ENCODE measurements at regions not wholly inside any gene's neighbourhood (a gene's known extent, or its start where the extent isn't known, plus 50 kb on each side); places are given as distances from the start of the nearest gene placed in this dataset.
"Not testable (repeated sequence)": the region's sequence is repeated elsewhere in the genome, so short reads cannot be mapped to it uniquely, and the experiment has no call there.

- no peaks in the 10 kb centered on the region for H3K27me3 ChIP-seq
- no peak overlapping the region for H3K4me3 ChIP-seq (ENCODE audit: low read depth, low read length)
- no peak for TF ChIP-seq CTCF (IDR thresholded peaks at IDR 0.05; ENCODE audit: low read depth, low read length)
- H3K9me3 ChIP-seq: no peaks in the 10 kb centered on the region
- no peaks in the 10 kb centered on the region for H3K4me1 ChIP-seq
- DNase-seq: no peak
- H3K36me3 ChIP-seq: no peaks in the 10 kb centered on the region
Observed at GRCh38 chr13:54415753-54416366, 1387.2 kb downstream of the OLFM4 start.

DNA sequence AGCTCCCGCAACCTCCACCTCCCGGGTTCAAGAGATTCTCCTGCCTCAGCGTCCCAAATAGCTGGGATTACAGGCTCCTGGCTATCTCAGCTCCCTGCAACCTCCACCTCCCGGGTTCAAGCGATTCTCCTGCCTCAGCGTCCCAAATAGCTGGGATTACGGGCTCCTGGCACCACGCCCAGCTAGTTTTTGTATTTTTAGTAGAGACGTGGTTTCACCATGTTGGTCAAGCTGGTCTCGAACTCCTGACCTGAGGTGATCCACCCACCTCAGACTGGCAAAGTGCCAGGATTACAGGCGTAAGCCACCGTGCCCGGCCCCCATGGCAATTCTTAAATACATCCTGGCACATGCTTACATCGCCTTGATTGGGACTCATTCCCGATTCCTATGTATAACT, 1394.3 kb downstream of the OLFM4 start:
- not testable (repeated sequence) for H3K4me3 ChIP-seq (ENCODE audit: low read depth, low read length); H3K4me1 ChIP-seq; H3K36me3 ChIP-seq; H3K9me3 ChIP-seq; H3K27me3 ChIP-seq; DNase-seq

DNA sequence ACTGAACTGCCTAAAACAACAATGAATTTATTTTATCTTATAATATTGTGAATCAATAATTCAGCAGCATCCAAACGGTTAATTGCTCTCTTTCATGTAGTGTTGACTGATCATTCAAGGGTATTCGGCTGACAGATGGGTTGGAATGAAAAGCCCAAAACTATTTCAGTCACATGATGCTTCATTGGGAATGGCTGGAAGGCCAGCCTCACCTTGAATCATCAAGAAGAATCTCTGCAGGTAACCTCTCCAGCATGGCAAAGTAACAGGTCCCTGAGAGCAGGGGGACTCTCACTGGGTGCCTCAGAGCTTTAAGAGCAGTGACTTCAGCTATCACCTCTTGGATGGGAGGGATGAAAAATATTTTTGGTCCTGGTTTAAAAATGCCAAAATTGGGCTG, 1395.7 kb downstream of the OLFM4 start:
- no peak for DNase-seq
- H3K27me3 ChIP-seq: no peaks in the 10 kb centered on the region
- H3K4me3 ChIP-seq (ENCODE audit: low read depth, low read length): no peak overlapping the region
- TF ChIP-seq CTCF (IDR thresholded peaks at IDR 0.05; ENCODE audit: low read depth, low read length): no peak
- H3K9me3 ChIP-seq: no peaks in the 10 kb centered on the region
- H3K36me3 ChIP-seq: no peaks in the 10 kb centered on the region
- H3K4me1 ChIP-seq: no peaks in the 10 kb centered on the region

GRCh38 chr13:54433493-54434206, 1405.0 kb downstream of the OLFM4 start:
- no peak for DNase-seq
- no peaks in the 10 kb centered on the region for H3K9me3 ChIP-seq
- no peaks in the 10 kb centered on the region for H3K36me3 ChIP-seq
- no peak overlapping the region for H3K4me3 ChIP-seq (ENCODE audit: low read depth, low read length)
- H3K4me1 ChIP-seq: no peaks in the 10 kb centered on the region
- no peak for TF ChIP-seq CTCF (IDR thresholded peaks at IDR 0.05; ENCODE audit: low read depth, low read length)
- H3K27me3 ChIP-seq: no peaks in the 10 kb centered on the region

GRCh38 chr13:54440853-54441400, 1412.3 kb downstream of the OLFM4 start:
- not testable (repeated sequence) for DNase-seq; H3K36me3 ChIP-seq; H3K4me1 ChIP-seq; H3K9me3 ChIP-seq; H3K4me3 ChIP-seq (ENCODE audit: low read depth, low read length); H3K27me3 ChIP-seq

GRCh38 chr13:54445453-54445852, 1416.8 kb downstream of the OLFM4 start:
- Histone ChIP-seq H3K4me3 (ENCODE audit: low read depth, low read length) (no peak overlapping the region), H3K36me3 (no peaks in the 10 kb centered on the region), H3K4me1 (no peaks in the 10 kb centered on the region), H3K9me3 (no peaks in the 10 kb centered on the region), H3K27me3 (no peaks in the 10 kb centered on the region)
- no peak for TF ChIP-seq CTCF (IDR thresholded peaks at IDR 0.05; ENCODE audit: low read depth, low read length)
- no peak for DNase-seq

DNA sequence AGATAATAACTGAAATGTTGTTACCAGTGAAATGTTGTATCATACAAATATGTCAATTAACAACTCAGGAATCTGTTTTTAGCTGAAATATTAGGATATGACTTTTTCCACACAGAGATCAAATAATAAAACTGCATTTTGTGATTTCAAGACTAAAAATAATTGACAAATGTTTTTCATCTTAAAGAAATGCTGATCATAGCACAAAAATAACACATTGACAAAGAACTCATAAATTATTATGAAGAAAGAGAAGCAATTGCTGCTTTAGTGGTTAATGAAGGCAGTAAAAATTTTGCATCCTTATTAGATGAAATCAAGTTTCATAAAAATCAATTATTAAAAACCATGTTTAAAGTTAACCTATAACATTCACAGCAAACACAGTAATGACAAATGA, 1417.3 kb downstream of the OLFM4 start:
- DNase-seq: no peak
- H3K4me3 ChIP-seq (ENCODE audit: low read depth, low read length): no peak overlapping the region
- no peaks in the 10 kb centered on the region for H3K4me1 ChIP-seq
- no peaks in the 10 kb centered on the region for H3K36me3 ChIP-seq
- H3K9me3 ChIP-seq: no peaks in the 10 kb centered on the region
- TF ChIP-seq CTCF (IDR thresholded peaks at IDR 0.05; ENCODE audit: low read depth, low read length): no peak
- no peaks in the 10 kb centered on the region for H3K27me3 ChIP-seq
